ENCODE measurements at regions not wholly inside any gene's neighbourhood (a gene's known extent, or its start where the extent isn't known, plus 50 kb on each side); places are given as distances from the start of the nearest gene placed in this dataset.
"Not testable (repeated sequence)": the region's sequence is repeated elsewhere in the genome, so short reads cannot be mapped to it uniquely, and the experiment has no call there.

- H3K4me3 ChIP-seq (ENCODE audit: low read depth, low read length); DNase-seq (ENCODE audit: low read depth); H3K36me3 ChIP-seq (ENCODE audit: control insufficient read depth, insufficient read depth, low read length); H3K27me3 ChIP-seq (ENCODE audit: control insufficient read depth, insufficient read depth, low read length): not testable (repeated sequence)
Measured at GRCh38 chr14:27799066-27800028, 967.2 kb upstream of the FOXG1 start.

GRCh38 chr14:27817746-27818430 is 948.7 kb upstream of the FOXG1 start:
- not testable (repeated sequence) for H3K4me3 ChIP-seq (ENCODE audit: low read depth, low read length); H3K27me3 ChIP-seq (ENCODE audit: control insufficient read depth, insufficient read depth, low read length); H3K36me3 ChIP-seq (ENCODE audit: control insufficient read depth, insufficient read depth, low read length); DNase-seq (ENCODE audit: low read depth)

GRCh38 chr14:27826149-27826548 is 940.4 kb upstream of the FOXG1 start:
- not testable (repeated sequence) for DNase-seq (ENCODE audit: low read depth); H3K27me3 ChIP-seq (ENCODE audit: control insufficient read depth, insufficient read depth, low read length); H3K4me3 ChIP-seq (ENCODE audit: low read depth, low read length); H3K36me3 ChIP-seq (ENCODE audit: control insufficient read depth, insufficient read depth, low read length)

- not testable (repeated sequence) for DNase-seq (ENCODE audit: low read depth); H3K36me3 ChIP-seq (ENCODE audit: control insufficient read depth, insufficient read depth, low read length); H3K27me3 ChIP-seq (ENCODE audit: control insufficient read depth, insufficient read depth, low read length); H3K4me3 ChIP-seq (ENCODE audit: low read depth, low read length)
Measured at GRCh38 chr14:27831978-27832377, 934.6 kb upstream of the FOXG1 start.

- not testable (repeated sequence) for H3K27me3 ChIP-seq (ENCODE audit: control insufficient read depth, insufficient read depth, low read length); H3K4me3 ChIP-seq (ENCODE audit: low read depth, low read length); DNase-seq (ENCODE audit: low read depth); H3K36me3 ChIP-seq (ENCODE audit: control insufficient read depth, insufficient read depth, low read length)
Measured at GRCh38 chr14:27833001-27833400, 933.6 kb upstream of the FOXG1 start.

- no peak for DNase-seq (ENCODE audit: low read depth)
- no peak for TF ChIP-seq CTCF (IDR thresholded peaks at IDR 0.05; ENCODE audit: insufficient read depth, low read length, poor library complexity, severe bottlenecking)
- Histone ChIP-seq H3K36me3 (ENCODE audit: control insufficient read depth, insufficient read depth, low read length) (no peaks in the 10 kb centered on the region), H3K4me3 (ENCODE audit: low read depth, low read length) (no peak overlapping the region), H3K27me3 (ENCODE audit: control insufficient read depth, insufficient read depth, low read length) (no peaks in the 10 kb centered on the region)
Measured at GRCh38 chr14:27836386-27836785, 930.2 kb upstream of the FOXG1 start.

- Histone ChIP-seq H3K27me3 (ENCODE audit: control insufficient read depth, insufficient read depth, low read length) (no peaks in the 10 kb centered on the region), H3K36me3 (ENCODE audit: control insufficient read depth, insufficient read depth, low read length) (no peaks in the 10 kb centered on the region), H3K4me3 (ENCODE audit: low read depth, low read length) (no peak overlapping the region)
- no peak for DNase-seq (ENCODE audit: low read depth)
- no peak for TF ChIP-seq CTCF (IDR thresholded peaks at IDR 0.05; ENCODE audit: insufficient read depth, low read length, poor library complexity, severe bottlenecking)
Measured at GRCh38 chr14:27845241-27845850, 921.2 kb upstream of the FOXG1 start.

GRCh38 chr14:27845902-27846301 is 920.7 kb upstream of the FOXG1 start:
- DNase-seq (ENCODE audit: low read depth): no peak
- Histone ChIP-seq H3K36me3 (ENCODE audit: control insufficient read depth, insufficient read depth, low read length) (no peaks in the 10 kb centered on the region), H3K27me3 (ENCODE audit: control insufficient read depth, insufficient read depth, low read length) (no peaks in the 10 kb centered on the region), H3K4me3 (ENCODE audit: low read depth, low read length) (no peak overlapping the region)
- no peak for TF ChIP-seq CTCF (IDR thresholded peaks at IDR 0.05; ENCODE audit: insufficient read depth, low read length, poor library complexity, severe bottlenecking)

GRCh38 chr14:27847480-27847879 is 919.1 kb upstream of the FOXG1 start:
- not testable (repeated sequence) for H3K4me3 ChIP-seq (ENCODE audit: low read depth, low read length); H3K27me3 ChIP-seq (ENCODE audit: control insufficient read depth, insufficient read depth, low read length); DNase-seq (ENCODE audit: low read depth); H3K36me3 ChIP-seq (ENCODE audit: control insufficient read depth, insufficient read depth, low read length)

- not testable (repeated sequence) for DNase-seq (ENCODE audit: low read depth)
Measured at GRCh38 chr14:27849193-27849592, 917.4 kb upstream of the FOXG1 start.

More at GRCh38 chr14:27849193-27849592, 917.4 kb upstream of the FOXG1 start:
- not testable (repeated sequence) for H3K4me3 ChIP-seq (ENCODE audit: low read depth, low read length); H3K27me3 ChIP-seq (ENCODE audit: control insufficient read depth, insufficient read depth, low read length); H3K36me3 ChIP-seq (ENCODE audit: control insufficient read depth, insufficient read depth, low read length)

Measured in kidney epithelial cell (primary cell).